Large intestine (tissue), 3 donors: ENCODE measurements at regions not wholly inside any gene's neighbourhood (a gene's known extent, or its start where the extent isn't known, plus 50 kb on each side); places are given as distances from the start of the nearest gene placed in this dataset.
A peak's percentile ranks its signal among the peaks of the same experiment; 100 is the strongest.
"Not testable (repeated sequence)": the region's sequence is repeated elsewhere in the genome, so short reads cannot be mapped to it uniquely, and the experiment has no call there.

ENCODE experiments used
- DNase-seq, 2 donors: peaks; one replicate each; pipeline versions ENCODE4 v3.0.0 to v3.0.0-alpha.2; 2013
- H3K27ac ChIP-seq: one replicate; pipeline ENCODE4 v1.5.1; 2013; ENCODE audit warnings: low read length
- H3K27me3 ChIP-seq: 2 replicates; pipeline ENCODE4 v1.6.1; 2013; ENCODE audit warnings: low read length; ENCODE audit not compliant: control insufficient read depth, insufficient read depth
- H3K36me3 ChIP-seq: 2 replicates; pipeline ENCODE4 v1.6.1; 2013; ENCODE audit warnings: low read length; ENCODE audit not compliant: control insufficient read depth, insufficient read depth
- H3K4me1 ChIP-seq: one replicate; pipeline ENCODE4 v1.6.1; 2013; ENCODE audit warnings: low read length; ENCODE audit not compliant: control insufficient read depth, insufficient read depth
- H3K4me3 ChIP-seq: one replicate; pipeline ENCODE4 v1.5.1; 2013; ENCODE audit warnings: low read length
- H3K9me3 ChIP-seq: one replicate; pipeline ENCODE4 v1.6.1; 2013; ENCODE audit warnings: mild to moderate bottlenecking, low read depth, low read length, moderate library complexity; ENCODE audit not compliant: control insufficient read depth
- WGBS: methylation state at CpG from one replicate; pipeline ENCODE4 v1.1.5; 2013; ENCODE audit warnings: low lambda C conversion rate; ENCODE audit not compliant: insufficient coverage; 5-methylcytosine and 5-hydroxymethylcytosine counted together

GRCh38 chr14:37890095-37890494, 294.7 kb downstream of the TTC6 start:
- WGBS, result 100% methylated on average over 1 of the region's 1 CpG
- no peak overlapping the region for H3K27ac ChIP-seq

GRCh38 chr14:37891500-37891899, 296.1 kb downstream of the TTC6 start:
- not testable (repeated sequence) for H3K27ac ChIP-seq, H3K36me3 ChIP-seq, H3K4me1 ChIP-seq, H3K4me3 ChIP-seq, DNase-seq, H3K9me3 ChIP-seq, H3K27me3 ChIP-seq
- no CpG with 5 or more reads among the region's 1 CpG for WGBS

More at GRCh38 chr14:37890095-37890494, 294.7 kb downstream of the TTC6 start:
- Histone ChIP-seq H3K27me3 (no peaks in the 10 kb centered on the region), H3K4me3 (no peak overlapping the region), H3K4me1 (no peaks in the 10 kb centered on the region), H3K36me3 (no peaks in the 10 kb centered on the region), H3K9me3 (no peaks in the 10 kb centered on the region)
- no peak for DNase-seq

- Histone ChIP-seq H3K4me3 (no peak overlapping the region), H3K4me1 (no peaks in the 10 kb centered on the region), H3K27ac (no peak overlapping the region), H3K9me3 (no peaks in the 10 kb centered on the region), H3K27me3 (no peaks in the 10 kb centered on the region), H3K36me3 (no peaks in the 10 kb centered on the region)
- WGBS, result no CpG with 5 or more reads among the region's 1 CpG
- DNase-seq, result no peak
These were observed 299.0 kb downstream of the TTC6 start for GRCh38 chr14:37894463-37894862.

- no CpG with 5 or more reads among the region's 4 CpGs for WGBS
- Histone ChIP-seq H3K9me3 (no peaks in the 10 kb centered on the region), H3K36me3 (no peaks in the 10 kb centered on the region), H3K27ac (no peak overlapping the region), H3K4me3 (no peak overlapping the region), H3K4me1 (no peaks in the 10 kb centered on the region), H3K27me3 (peaks cover 5% of the 10 kb centered on the region)
- no peak for DNase-seq
These were observed 303.9 kb downstream of the TTC6 start for GRCh38 chr14:37899365-37899764.

- Histone ChIP-seq H3K27ac (no peak overlapping the region), H3K9me3 (no peaks in the 10 kb centered on the region), H3K36me3 (no peaks in the 10 kb centered on the region), H3K27me3 (peaks cover 5% of the 10 kb centered on the region), H3K4me3 (no peak overlapping the region), H3K4me1 (no peaks in the 10 kb centered on the region)
- no peak for DNase-seq
- 88% methylated on average over 1 of the region's 1 CpG for WGBS
These were observed 305.1 kb downstream of the TTC6 start for GRCh38 chr14:37900561-37900960.

- H3K9me3 ChIP-seq, result no peaks in the 10 kb centered on the region
- no peak overlapping the region for H3K27ac ChIP-seq
- DNase-seq, result no peak
- H3K36me3 ChIP-seq, result no peaks in the 10 kb centered on the region
- H3K4me1 ChIP-seq, result no peaks in the 10 kb centered on the region
- peaks cover 5% of the 10 kb centered on the region for H3K27me3 ChIP-seq
- no peak overlapping the region for H3K4me3 ChIP-seq
- WGBS, result 100% methylated on average over 1 of the region's 6 CpGs
These were observed 305.7 kb upstream of the SSTR1 start for GRCh38 chr14:37901978-37902377.

GRCh38 chr14:37903343-37904191, 304.1 kb upstream of the SSTR1 start:
- H3K36me3 ChIP-seq, result no peaks in the 10 kb centered on the region

GRCh38 chr14:37924622-37925021, 283.1 kb upstream of the SSTR1 start:
- no CpG with 5 or more reads among the region's 2 CpGs for WGBS
- Histone ChIP-seq H3K4me1 (no peaks in the 10 kb centered on the region), H3K4me3 (no peak overlapping the region), H3K36me3 (no peaks in the 10 kb centered on the region), H3K27ac (no peak overlapping the region), H3K9me3 (no peaks in the 10 kb centered on the region), H3K27me3 (no peaks in the 10 kb centered on the region)
- no peak for DNase-seq

More at GRCh38 chr14:37903343-37904191, 304.1 kb upstream of the SSTR1 start:
- H3K27me3 ChIP-seq, result peaks cover 5% of the 10 kb centered on the region
- H3K27ac ChIP-seq, result no peak overlapping the region
- no peaks in the 10 kb centered on the region for H3K9me3 ChIP-seq
- WGBS, result 33% methylated on average over 3 of the region's 10 CpGs
- no peak overlapping the region for H3K4me3 ChIP-seq
- DNase-seq, result peak; percentile 35 to 36
- no peaks in the 10 kb centered on the region for H3K4me1 ChIP-seq

- no peaks in the 10 kb centered on the region for H3K4me1 ChIP-seq
- no peaks in the 10 kb centered on the region for H3K27me3 ChIP-seq
- WGBS, result no CpG with 5 or more reads among the region's 6 CpGs
- no peaks in the 10 kb centered on the region for H3K36me3 ChIP-seq
- H3K4me3 ChIP-seq, result no peak overlapping the region
- DNase-seq, result no peak
- H3K27ac ChIP-seq, result no peak overlapping the region
- no peaks in the 10 kb centered on the region for H3K9me3 ChIP-seq
These were observed 275.7 kb upstream of the SSTR1 start for GRCh38 chr14:37932008-37932407.

GRCh38 chr14:37932481-37932880, 275.2 kb upstream of the SSTR1 start:
- Histone ChIP-seq H3K4me3 (no peak overlapping the region), H3K36me3 (no peaks in the 10 kb centered on the region), H3K27me3 (no peaks in the 10 kb centered on the region), H3K27ac (no peak overlapping the region), H3K9me3 (no peaks in the 10 kb centered on the region), H3K4me1 (no peaks in the 10 kb centered on the region)
- no CpG with 5 or more reads among the region's 5 CpGs for WGBS
- no peak for DNase-seq

- peak in 1 of 2 donors; percentile 17 for DNase-seq
- no peaks in the 10 kb centered on the region for H3K9me3 ChIP-seq
- no peaks in the 10 kb centered on the region for H3K36me3 ChIP-seq
- no peak overlapping the region for H3K27ac ChIP-seq
- peaks cover 6% of the 10 kb centered on the region for H3K4me1 ChIP-seq
- H3K4me3 ChIP-seq, result no peak overlapping the region
- WGBS, result no CpG with 5 or more reads among the region's 2 CpGs
- H3K27me3 ChIP-seq, result no peaks in the 10 kb centered on the region
These were observed 270.7 kb upstream of the SSTR1 start for GRCh38 chr14:37936971-37937370.
